Prostate gland (tissue), 2 donors: ENCODE measurements at regions not wholly inside any gene's neighbourhood (a gene's known extent, or its start where the extent isn't known, plus 50 kb on each side); places are given as distances from the start of the nearest gene placed in this dataset.

Source experiments
- DNase-seq: peaks from one replicate; pipeline ENCODE4 v3.0.0-alpha.2; 2019; ENCODE audit warnings: low spot score
- H3K27ac ChIP-seq, 2 donors: fragments of 200-600 bp; sonication (generic); 2 replicates each; pipeline ENCODE4 v1.5.1; 2017 to 2019
- H3K27me3 ChIP-seq: fragments of 200-600 bp; sonication (generic); replicated peaks from 2 replicates; pipeline ENCODE4 v1.5.1; 2019; ENCODE audit not compliant: insufficient read depth
- H3K36me3 ChIP-seq, 2 donors: fragments of 200-600 bp; sonication (generic); 1 replicate in 1 of 2; 2 replicates in 1 of 2; pipeline versions ENCODE4 v1.5.1 to v1.8.1; 2017 to 2019
- H3K4me1 ChIP-seq: fragments of 200-600 bp; sonication (generic); replicated peaks from 2 replicates; pipeline ENCODE4 v1.5.1; 2019
- H3K4me3 ChIP-seq, 2 donors: fragments of 200-600 bp; sonication (generic); 2 replicates each; pipeline ENCODE4 v1.5.1; 2017 to 2019
- H3K9me3 ChIP-seq: fragments of 200-600 bp; sonication (generic); 2 replicates; pipeline ENCODE4 v1.5.1; 2017
- POLR2A ChIP-seq: fragments of 450-650 bp; IDR thresholded peaks from one replicate; pipeline ENCODE4 v1.6.1; 2016; ENCODE audit warnings: antibody characterized with exemption, mild to moderate bottlenecking
- POLR2AphosphoS5 ChIP-seq: sonication (generic); formaldehyde crosslinking; IDR thresholded peaks from one replicate; pipeline ENCODE4 v1.6.1; 2017; ENCODE audit warnings: antibody characterized with exemption
- WGBS: methylation state at CpG from one replicate; pipeline ENCODE4 v1.1.5; 2018; 5-methylcytosine and 5-hydroxymethylcytosine counted together
- intact Hi-C: fragments of 100-400 bp; cut with DNase I; formaldehyde crosslinking; loops from one replicate; pipeline ENCODE4 v1.14.2; 2022
- TF ChIP-seq, protein P1 (sequence below), 4 experiments: fragments of 200-600 bp in 2 of 4; fragments of 450-650 bp in 2 of 4; sonication (generic) in 2 of 4; IDR thresholded peaks; 1 replicate in 3 of 4; 2 replicates in 1 of 4; pipeline ENCODE4 v1.5.1; 2016 to 2019; ENCODE audit warnings: antibody characterized with exemption in 4 of 4, mild to moderate bottlenecking in 2 of 4, moderate library complexity in 2 of 4

DNA sequence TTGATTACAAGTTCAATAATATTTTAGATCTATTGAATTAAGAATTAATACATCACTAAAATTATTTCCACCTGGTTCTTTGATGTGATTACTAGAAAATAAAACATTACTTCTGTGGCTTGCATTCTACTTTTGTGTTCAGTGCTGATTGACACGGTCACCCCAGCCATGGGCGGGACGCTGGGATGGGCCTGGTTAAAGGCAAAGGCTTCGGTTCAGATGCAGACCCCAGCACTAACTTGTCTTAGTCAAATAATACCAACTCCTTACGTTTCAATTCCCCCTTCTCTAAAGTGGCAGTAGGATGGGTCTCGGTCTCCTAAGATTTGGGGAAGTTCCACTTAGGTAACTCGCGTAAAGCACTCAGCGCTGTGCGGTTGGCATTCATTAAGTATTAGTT, 144.9 kb downstream of the URI1 start:
- 95% methylated on average over 10 of the region's 10 CpGs for WGBS
- H3K27ac ChIP-seq, result no peak overlapping the region
- H3K36me3 ChIP-seq, result no peaks in the 10 kb centered on the region
- no peaks in the 10 kb centered on the region for H3K4me1 ChIP-seq
- intact Hi-C loops, result no loop called here
- H3K27me3 ChIP-seq, result no peaks in the 10 kb centered on the region
- H3K4me3 ChIP-seq, result no peak overlapping the region
- TF ChIP-seq POLR2A (no peak), POLR2AphosphoS5 (no peak)
- TF ChIP-seq, protein P1, sequence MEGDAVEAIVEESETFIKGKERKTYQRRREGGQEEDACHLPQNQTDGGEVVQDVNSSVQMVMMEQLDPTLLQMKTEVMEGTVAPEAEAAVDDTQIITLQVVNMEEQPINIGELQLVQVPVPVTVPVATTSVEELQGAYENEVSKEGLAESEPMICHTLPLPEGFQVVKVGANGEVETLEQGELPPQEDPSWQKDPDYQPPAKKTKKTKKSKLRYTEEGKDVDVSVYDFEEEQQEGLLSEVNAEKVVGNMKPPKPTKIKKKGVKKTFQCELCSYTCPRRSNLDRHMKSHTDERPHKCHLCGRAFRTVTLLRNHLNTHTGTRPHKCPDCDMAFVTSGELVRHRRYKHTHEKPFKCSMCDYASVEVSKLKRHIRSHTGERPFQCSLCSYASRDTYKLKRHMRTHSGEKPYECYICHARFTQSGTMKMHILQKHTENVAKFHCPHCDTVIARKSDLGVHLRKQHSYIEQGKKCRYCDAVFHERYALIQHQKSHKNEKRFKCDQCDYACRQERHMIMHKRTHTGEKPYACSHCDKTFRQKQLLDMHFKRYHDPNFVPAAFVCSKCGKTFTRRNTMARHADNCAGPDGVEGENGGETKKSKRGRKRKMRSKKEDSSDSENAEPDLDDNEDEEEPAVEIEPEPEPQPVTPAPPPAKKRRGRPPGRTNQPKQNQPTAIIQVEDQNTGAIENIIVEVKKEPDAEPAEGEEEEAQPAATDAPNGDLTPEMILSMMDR (IDR thresholded peaks at IDR 0.05), result no peak
- no peak for DNase-seq
- no peaks in the 10 kb centered on the region for H3K9me3 ChIP-seq

DNA sequence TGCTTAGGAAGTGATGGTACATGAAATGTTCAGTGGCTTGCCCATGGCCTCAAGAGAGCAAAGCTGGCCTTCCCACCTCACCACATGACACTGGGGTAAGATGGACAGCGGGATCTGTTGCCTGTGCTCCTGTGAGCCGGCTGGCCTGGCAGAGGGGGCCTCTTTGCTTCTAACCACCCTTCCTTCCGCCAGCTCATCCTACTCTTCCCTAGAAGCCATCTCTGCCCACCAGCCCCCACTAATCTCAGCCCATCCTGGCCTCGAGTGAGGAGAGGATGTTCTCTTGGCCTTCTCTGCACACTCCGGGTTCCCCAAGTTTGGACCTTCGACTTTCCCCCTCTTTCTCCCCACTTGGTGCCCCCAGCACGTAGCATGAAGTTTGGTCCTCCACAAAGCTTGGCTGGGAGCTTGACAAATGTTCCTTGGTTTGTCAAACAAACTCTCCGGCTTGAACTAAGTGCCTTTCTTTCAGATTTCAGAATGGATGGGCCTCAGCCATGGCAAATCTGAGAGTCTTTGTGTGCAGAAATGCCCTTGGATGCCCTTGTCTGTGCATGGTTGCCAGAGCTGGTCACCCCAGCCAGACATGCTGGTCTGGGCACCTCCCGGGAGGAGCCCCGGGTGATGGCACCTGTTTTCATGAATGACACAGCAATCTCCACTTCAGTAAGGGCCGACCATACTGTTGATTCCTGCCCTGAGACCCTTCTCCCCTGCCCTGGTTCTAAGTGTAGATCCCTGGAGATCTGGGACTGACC, 145.5 kb downstream of the URI1 start:
- Histone ChIP-seq H3K4me3 (no peak overlapping the region), H3K27ac (no peak overlapping the region), H3K4me1 (no peaks in the 10 kb centered on the region), H3K9me3 (no peaks in the 10 kb centered on the region), H3K27me3 (no peaks in the 10 kb centered on the region), H3K36me3 (no peaks in the 10 kb centered on the region)
- intact Hi-C loops, result no loop called here
- DNase-seq, result no peak
- WGBS, result 80% methylated on average over 11 of the region's 11 CpGs
- TF ChIP-seq POLR2AphosphoS5 (no peak), POLR2A (no peak)
- TF ChIP-seq, protein P1 (IDR thresholded peaks at IDR 0.05), result no peak

- 95% methylated on average over 7 of the region's 7 CpGs for WGBS
- intact Hi-C loops, result no loop called here
- H3K36me3 ChIP-seq, result no peaks in the 10 kb centered on the region
- no peak overlapping the region for H3K4me3 ChIP-seq
- no peak overlapping the region for H3K27ac ChIP-seq
- no peaks in the 10 kb centered on the region for H3K27me3 ChIP-seq
- DNase-seq, result no peak
- no peaks in the 10 kb centered on the region for H3K4me1 ChIP-seq
- no peaks in the 10 kb centered on the region for H3K9me3 ChIP-seq
- TF ChIP-seq POLR2AphosphoS5 (no peak), POLR2A (no peak)
- TF ChIP-seq, protein P1 (IDR thresholded peaks at IDR 0.05), result no peak
Observed at GRCh38 chr19:30088567-30088966, 146.5 kb downstream of the URI1 start.

GRCh38 chr19:30089086-30089665, 147.1 kb downstream of the URI1 start:
- no peaks in the 10 kb centered on the region for H3K36me3 ChIP-seq
- H3K27ac ChIP-seq, result no peak overlapping the region
- no peaks in the 10 kb centered on the region for H3K9me3 ChIP-seq
- TF ChIP-seq POLR2A (no peak), POLR2AphosphoS5 (no peak)
- TF ChIP-seq, protein P1 (IDR thresholded peaks at IDR 0.05), result no peak
- DNase-seq, result no peak
- H3K4me1 ChIP-seq, result no peaks in the 10 kb centered on the region
- intact Hi-C loops, result no loop called here
- no peak overlapping the region for H3K4me3 ChIP-seq
- H3K27me3 ChIP-seq, result no peaks in the 10 kb centered on the region
- 92% methylated on average over 20 of the region's 20 CpGs for WGBS

DNA sequence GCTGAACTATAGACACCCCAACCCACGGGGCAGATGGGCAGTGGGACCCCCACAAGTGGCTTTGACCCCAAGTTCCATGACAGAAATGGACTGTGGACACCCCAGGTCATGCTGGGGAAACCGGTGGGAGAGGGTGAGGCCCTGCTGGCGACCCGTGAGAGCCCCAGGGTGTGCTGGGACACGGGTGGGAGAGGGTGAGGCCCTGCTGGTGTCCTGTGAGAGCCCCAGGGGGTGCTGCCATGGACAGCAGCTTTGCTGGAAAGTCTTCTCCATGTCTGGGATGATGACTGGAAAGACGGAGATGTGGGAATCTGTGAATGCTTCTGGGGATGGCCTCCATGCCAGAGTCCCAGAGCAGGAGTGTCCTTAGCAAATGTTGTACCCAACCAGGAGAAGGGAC, 148.4 kb downstream of the URI1 start:
- no peaks in the 10 kb centered on the region for H3K36me3 ChIP-seq

More for the DNA sequence above, 148.4 kb downstream of the URI1 start:
- Histone ChIP-seq H3K4me1 (no peaks in the 10 kb centered on the region), H3K27me3 (no peaks in the 10 kb centered on the region), H3K9me3 (no peaks in the 10 kb centered on the region), H3K4me3 (no peak overlapping the region), H3K27ac (no peak overlapping the region)
- no peak for TF ChIP-seq POLR2AphosphoS5
- no peak for TF ChIP-seq POLR2A
- TF ChIP-seq, protein P1 (IDR thresholded peaks at IDR 0.05), result no peak
- intact Hi-C loops, result no loop called here
- 78% methylated on average over 6 of the region's 6 CpGs for WGBS
- no peak for DNase-seq
